ENCODE measurements at regions not wholly inside any gene's neighbourhood (a gene's known extent, or its start where the extent isn't known, plus 50 kb on each side); places are given as distances from the start of the nearest gene placed in this dataset.

- Histone ChIP-seq H4K91ac (ENCODE audit: insufficient read depth, low read depth, low read length) (no peak overlapping the region), H3K4ac (ENCODE audit: low read depth, low read length) (no peak overlapping the region), H3K27me3 (ENCODE audit: control insufficient read depth, insufficient read depth, low read length) (peaks cover 3% of the 10 kb centered on the region), H4K8ac (ENCODE audit: low read depth in 2 of 2, low read length in 2 of 2) (no peak overlapping the region), H4K5ac (ENCODE audit: low read depth, low read length) (no peak overlapping the region), H3K27ac (ENCODE audit: insufficient read depth, low read length) (no peak overlapping the region), H2AK5ac (ENCODE audit: low read depth, low read length) (no peak overlapping the region), H3K4me3 (ENCODE audit: insufficient read depth, low read depth, low read length) (no peak overlapping the region), H3K4me2 (ENCODE audit: low read depth, low read length) (no peak overlapping the region), H2AK9ac (replicated peaks; ENCODE audit: low read depth, low read length, poor library complexity) (no peak overlapping the region), H3K9me3 (ENCODE audit: control insufficient read depth, insufficient read depth, low read length) (no peaks in the 10 kb centered on the region), H3K4me1 (ENCODE audit: control insufficient read depth, insufficient read depth, low read length) (no peaks in the 10 kb centered on the region), H3K79me1 (ENCODE audit: low read depth in 1 of 2, low read length in 2 of 2) (no peaks in the 10 kb centered on the region), H3K36me3 (ENCODE audit: control insufficient read depth, insufficient read depth, low read length) (no peaks in the 10 kb centered on the region), H2AFZ (replicated peaks; ENCODE audit: low read length, poor library complexity) (no peak overlapping the region), H3K18ac (ENCODE audit: low read depth, low read length) (no peak overlapping the region), H2BK15ac (ENCODE audit: low read depth, low read length) (no peak overlapping the region), H4K20me1 (ENCODE audit: insufficient read depth, low read length) (no peaks in the 10 kb centered on the region), H3K23ac (ENCODE audit: low read depth, low read length) (no peak overlapping the region), H3K9ac (ENCODE audit: low read depth, low read length) (no peak overlapping the region), H3K9me1 (ENCODE audit: insufficient read depth, low read length) (no peaks in the 10 kb centered on the region), H2BK5ac (ENCODE audit: low read depth, low read length, poor library complexity, severe bottlenecking) (no peak overlapping the region), H3K14ac (replicated peaks; ENCODE audit: low read depth, low read length) (no peak overlapping the region), H2BK120ac (ENCODE audit: low read depth, low read length) (no peak overlapping the region), H2BK20ac (ENCODE audit: low read depth, low read length) (no peak overlapping the region), H3K56ac (ENCODE audit: extremely low read depth, insufficient read depth, low read length) (no peak overlapping the region)
- TF ChIP-seq MXI1 (IDR thresholded peaks at IDR 0.05; ENCODE audit: borderline replicate concordance, low read depth, low read length) (no peak), RFX5 (IDR thresholded peaks at IDR 0.05; ENCODE audit: low read depth, low read length) (no peak), ELK1 (IDR thresholded peaks at IDR 0.05; ENCODE audit: borderline replicate concordance, low read depth, low read length) (no peak), SMC3 (IDR thresholded peaks at IDR 0.05; ENCODE audit: low read depth, low read length) (no peak), RAD21 (IDR thresholded peaks at IDR 0.05; ENCODE audit: low read length) (no peak), CHD1 (IDR thresholded peaks at IDR 0.05; ENCODE audit: low read depth, low read length) (no peak), POLR2A (IDR thresholded peaks at IDR 0.05; ENCODE audit: low read depth, low read length) (no peak), RCOR1 (IDR thresholded peaks at IDR 0.05; ENCODE audit: insufficient replicate concordance, low read length) (no peak), MAZ (IDR thresholded peaks at IDR 0.05; ENCODE audit: borderline replicate concordance, low read depth, low read length) (no peak), CEBPB (IDR thresholded peaks at IDR 0.05; ENCODE audit: low read depth, low read length) (no peak), NFE2L2 (IDR thresholded peaks at IDR 0.05; ENCODE audit: low read depth, low read length) (no peak), MAFK (IDR thresholded peaks at IDR 0.05; ENCODE audit: low read depth, low read length) (no peak), CTCF (conservative IDR thresholded peaks at IDR 0.05; ENCODE audit: low read depth, low read length) (no peak)
- DNase-seq (no peak), ATAC-seq (ENCODE audit: low read depth) (no peak)
- 100% methylated on average over 1 of the region's 2 CpGs; no CpG with 5 or more reads in 1 of the 2 experiments for WGBS, 2 experiments (ENCODE audit: extremely low coverage in 2 of 2, insufficient read length in 1 of 2)
- no TSS peak for BruUV-seq (replicated peaks)
- ChIA-PET POLR2A (ENCODE audit: unreplicated experiment) (no interaction called here), CTCF (no interaction called here)
- dilution Hi-C loops (cut with HindIII; ENCODE audit: low sequenced_read_pairs, unreplicated experiment) = no loop called here
- in situ Hi-C loops (cut with MboI; ENCODE audit: low sequenced_read_pairs) = no loop called here
- intact Hi-C loops (cut with micrococcal nuclease) = no loop called here
These were observed 164.5 kb downstream of the FHIP1A start for GRCh38 chr4:151573474-151573873.

Data from IMR-90 (cell line).